Activated CD4-positive, alpha-beta memory T cell treated with anti-CD3 and anti-CD28 coated beads for 36 hours (primary cell): ENCODE measurements at regions not wholly inside any gene's neighbourhood (a gene's known extent, or its start where the extent isn't known, plus 50 kb on each side); places are given as distances from the start of the nearest gene placed in this dataset.

ENCODE experiments used
- CTCF ChIA-PET: fragments of 350-600 bp; sonication (Branson Sonifier 250); formaldehyde crosslinking; loops from one replicate; lab custom pipeline; 2021; ENCODE audit warnings: antibody characterized with exemption, inconsistent platforms; lab: Charles Lee
- POLR2A ChIA-PET: fragments of 350-600 bp; sonication (Branson Sonifier 250); formaldehyde crosslinking; loops from one replicate; lab custom pipeline; 2021; ENCODE audit warnings: antibody characterized with exemption; lab: Charles Lee
- DNase-seq: peaks from one replicate; pipeline ENCODE4 v3.0.0-alpha.2; 2020
- H3K27ac Mint-ChIP-seq: one replicate; pipeline ENCODE4 v1.8.0; 2021; ENCODE audit warnings: mixed read lengths
- H3K27me3 Mint-ChIP-seq: one replicate; pipeline ENCODE4 v1.8.0; 2021; ENCODE audit warnings: mixed read lengths
- H3K36me3 Mint-ChIP-seq: one replicate; pipeline ENCODE4 v1.8.0; 2021; ENCODE audit warnings: mixed read lengths
- H3K4me1 Mint-ChIP-seq: one replicate; pipeline ENCODE4 v1.8.0; 2021; ENCODE audit warnings: low read depth, mixed read lengths
- H3K4me3 Mint-ChIP-seq: one replicate; pipeline ENCODE4 v1.8.0; 2021; ENCODE audit warnings: mild to moderate bottlenecking, mixed read lengths
- H3K9me3 Mint-ChIP-seq: one replicate; pipeline ENCODE4 v1.8.0; 2021; ENCODE audit warnings: mixed read lengths
- intact Hi-C: fragments of 100-400 bp; cut with micrococcal nuclease; formaldehyde crosslinking; loops from one replicate; pipeline ENCODE4 v1.15.1; 2023

DNA sequence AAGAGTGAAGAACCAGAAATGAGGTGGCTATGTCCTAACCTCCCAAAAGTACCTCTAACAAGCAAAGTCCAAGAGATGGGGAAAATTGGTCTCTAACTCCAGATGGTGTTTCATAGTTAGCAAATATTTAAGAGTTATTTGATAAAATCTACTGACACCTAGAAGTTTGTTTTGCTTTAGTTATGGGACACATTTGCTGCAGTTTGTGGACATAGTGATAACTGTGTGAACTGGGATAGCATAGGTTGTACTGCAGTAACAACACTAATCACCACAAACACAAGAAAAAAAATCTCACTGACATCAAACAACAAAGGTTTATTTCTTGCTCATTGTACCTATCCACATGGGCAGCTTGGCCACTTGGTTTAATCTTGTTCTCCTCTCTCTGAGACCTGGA is 965.0 kb upstream of the SPRY2 start:
- ChIA-PET CTCF (no interaction called here), POLR2A (no interaction called here)
- DNase-seq = no peak
- Mint-ChIP-seq H3K27me3 (no peaks in the 10 kb centered on the region), H3K36me3 (no peaks in the 10 kb centered on the region), H3K4me3 (no peak overlapping the region), H3K9me3 (no peaks in the 10 kb centered on the region), H3K4me1 (no peaks in the 10 kb centered on the region), H3K27ac (no peak overlapping the region)
- intact Hi-C loops = no loop called here

DNA sequence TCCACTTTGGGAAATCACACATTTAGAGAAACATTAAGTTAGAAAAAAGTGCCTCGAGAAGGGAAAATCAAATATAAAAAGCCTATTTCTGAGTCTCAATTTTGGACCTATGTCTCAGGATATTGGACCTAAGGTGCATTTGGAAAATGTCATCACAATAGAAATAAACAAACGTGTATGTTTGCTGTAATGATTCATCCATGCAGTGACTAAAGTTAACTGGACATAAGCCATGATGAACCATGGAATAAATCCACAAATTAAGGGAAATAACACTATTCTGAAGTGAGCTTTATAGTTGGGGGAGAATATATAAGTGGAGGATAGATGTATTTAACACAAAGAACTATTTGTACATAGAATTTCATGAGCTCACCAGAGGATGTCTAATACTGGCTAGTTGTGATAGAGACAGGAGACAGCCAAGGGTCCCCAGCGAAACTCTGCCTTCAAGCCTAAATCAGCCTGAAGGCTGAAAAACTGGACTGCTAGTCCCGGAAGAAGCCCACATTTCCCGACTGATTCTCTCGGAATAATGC is 963.3 kb upstream of the SPRY2 start:
- DNase-seq = no peak
- POLR2A ChIA-PET = no interaction called here
- Mint-ChIP-seq H3K27me3 (no peaks in the 10 kb centered on the region), H3K9me3 (no peaks in the 10 kb centered on the region), H3K36me3 (no peaks in the 10 kb centered on the region), H3K4me1 (no peaks in the 10 kb centered on the region), H3K27ac (no peak overlapping the region), H3K4me3 (no peak overlapping the region)
- CTCF ChIA-PET = no interaction called here
- intact Hi-C loops = no loop called here

DNA sequence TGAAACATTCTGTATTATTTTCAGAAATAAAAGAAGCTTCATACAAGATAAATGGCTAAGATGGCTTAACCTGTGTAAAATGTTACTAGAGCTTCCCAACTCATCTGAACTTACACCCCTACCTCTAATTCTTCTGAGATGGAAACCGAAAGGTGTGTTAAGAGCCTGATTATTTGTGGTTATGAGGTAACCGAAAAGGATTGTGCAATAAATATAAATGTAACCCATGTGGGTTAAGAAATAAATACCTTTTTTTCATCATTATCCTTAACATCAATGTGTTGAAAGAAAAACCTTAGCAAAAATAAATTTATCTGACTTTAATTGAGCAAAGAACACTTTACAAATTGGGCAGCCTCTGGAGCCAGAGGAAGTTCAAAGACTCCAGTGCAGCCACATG is 961.8 kb upstream of the SPRY2 start:
- H3K27ac Mint-ChIP-seq = no peak overlapping the region
- intact Hi-C loops = no loop called here
- no peaks in the 10 kb centered on the region for H3K4me1 Mint-ChIP-seq
- H3K27me3 Mint-ChIP-seq = no peaks in the 10 kb centered on the region
- no peak overlapping the region for H3K4me3 Mint-ChIP-seq
- no peaks in the 10 kb centered on the region for H3K9me3 Mint-ChIP-seq
- H3K36me3 Mint-ChIP-seq = no peaks in the 10 kb centered on the region
- POLR2A ChIA-PET = no interaction called here
- CTCF ChIA-PET = no interaction called here
- DNase-seq = no peak

DNA sequence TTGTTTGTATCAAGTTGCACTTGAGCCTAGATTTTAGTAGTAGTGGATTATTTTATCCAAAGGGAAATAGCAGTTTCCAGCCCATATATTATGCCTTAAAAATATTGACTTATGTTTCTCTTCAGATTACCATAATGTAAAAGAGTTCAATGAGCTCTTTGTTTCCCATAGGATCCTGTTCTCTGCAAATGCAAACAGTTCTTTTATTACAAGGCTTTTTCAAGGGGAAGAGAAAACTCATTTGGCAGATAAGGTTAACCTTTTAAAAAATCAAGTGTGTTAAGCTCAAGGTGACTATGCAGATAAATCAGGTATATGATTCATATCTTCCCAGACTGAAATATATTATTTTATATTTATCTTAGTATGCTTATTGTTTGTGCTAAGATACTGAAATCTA is 961.2 kb upstream of the SPRY2 start:
- no peak overlapping the region for H3K4me3 Mint-ChIP-seq
- intact Hi-C loops = no loop called here
- no peaks in the 10 kb centered on the region for H3K9me3 Mint-ChIP-seq
- no peak overlapping the region for H3K27ac Mint-ChIP-seq
- no peaks in the 10 kb centered on the region for H3K36me3 Mint-ChIP-seq
- no peak for DNase-seq
- CTCF ChIA-PET = no interaction called here
- no peaks in the 10 kb centered on the region for H3K4me1 Mint-ChIP-seq
- no peaks in the 10 kb centered on the region for H3K27me3 Mint-ChIP-seq
- POLR2A ChIA-PET = no interaction called here

DNA sequence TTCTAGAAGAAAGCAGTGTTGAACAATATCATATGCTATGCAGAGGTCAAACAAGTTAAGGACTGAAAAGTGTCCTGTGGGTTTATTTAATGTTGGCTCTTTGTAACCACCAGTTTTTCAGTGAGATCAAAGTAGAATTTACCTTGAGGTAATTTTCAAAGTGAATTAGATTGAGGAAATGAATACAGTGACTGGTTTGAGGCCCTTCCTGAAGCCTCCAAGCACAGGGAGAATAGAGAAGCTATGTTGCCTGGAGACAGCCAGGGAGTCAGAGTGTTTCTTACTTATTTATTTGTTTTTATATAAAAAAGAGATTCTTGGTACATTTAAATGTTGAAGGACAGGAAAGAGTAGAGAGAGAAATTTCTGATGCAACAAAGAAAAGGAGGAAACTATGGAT is 954.3 kb upstream of the SPRY2 start:
- no peak for DNase-seq
- Mint-ChIP-seq H3K27ac (no peak overlapping the region), H3K27me3 (no peaks in the 10 kb centered on the region), H3K4me3 (no peak overlapping the region), H3K9me3 (peaks cover 4% of the 10 kb centered on the region), H3K4me1 (no peaks in the 10 kb centered on the region), H3K36me3 (no peaks in the 10 kb centered on the region)
- ChIA-PET CTCF (no interaction called here), POLR2A (no interaction called here)
- intact Hi-C loops = loop anchor here (5.0 kb wide), 1 partner anchor 547 kb away; no protein-coding TSS in a partner anchor

DNA sequence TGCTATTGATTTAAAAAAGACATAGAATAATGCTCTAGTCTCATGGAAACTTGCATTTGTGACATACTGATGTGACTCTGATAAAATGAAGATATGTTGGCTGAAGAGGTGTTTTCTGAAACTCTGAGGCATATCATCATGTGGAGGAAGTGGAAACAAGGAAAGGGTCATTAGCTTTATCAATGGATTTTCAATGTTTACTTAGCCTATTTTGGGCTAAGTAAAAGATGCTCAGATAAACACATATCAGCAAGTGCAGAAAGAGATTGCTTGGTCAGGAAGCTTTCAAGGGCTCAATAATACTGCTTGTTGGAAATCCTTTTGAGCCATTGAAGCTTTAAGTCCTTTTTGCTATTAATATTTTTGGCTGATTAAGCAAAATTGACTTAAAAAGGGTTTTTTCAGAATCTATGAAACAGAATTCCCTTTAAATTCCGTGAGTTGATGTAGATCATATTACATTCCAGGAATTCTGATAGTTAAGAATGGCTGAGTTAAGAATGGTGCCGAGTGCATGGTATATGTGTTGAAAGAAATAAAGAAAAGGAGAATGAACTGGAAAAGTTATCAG is 952.8 kb upstream of the SPRY2 start:
- CTCF ChIA-PET = no interaction called here
- H3K27me3 Mint-ChIP-seq = no peaks in the 10 kb centered on the region
- H3K9me3 Mint-ChIP-seq = peaks cover 4% of the 10 kb centered on the region
- H3K4me3 Mint-ChIP-seq = no peak overlapping the region
- H3K4me1 Mint-ChIP-seq = no peaks in the 10 kb centered on the region
- H3K27ac Mint-ChIP-seq = no peak overlapping the region
- intact Hi-C loops = no loop called here
- DNase-seq = no peak
- POLR2A ChIA-PET = no interaction called here
- H3K36me3 Mint-ChIP-seq = no peaks in the 10 kb centered on the region

DNA sequence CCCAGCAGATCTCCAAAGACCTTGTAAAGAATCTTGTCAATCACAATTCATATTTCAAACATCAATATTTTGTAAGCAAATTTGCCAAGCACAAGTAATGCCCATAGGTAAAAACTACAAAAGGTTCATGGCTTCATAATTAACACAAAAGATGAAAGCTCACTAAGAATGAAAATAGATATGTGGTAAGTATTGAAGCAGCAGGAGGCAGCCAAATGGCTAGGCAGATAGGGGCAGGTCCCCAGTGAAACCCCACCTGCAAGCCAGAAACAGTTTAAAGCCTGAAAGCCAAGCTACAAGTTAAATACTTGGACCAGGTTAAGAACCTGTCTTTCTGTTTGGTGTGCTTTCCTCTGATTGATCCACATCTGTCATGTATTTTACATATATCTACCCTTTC is 942.6 kb upstream of the SPRY2 start:
- H3K36me3 Mint-ChIP-seq = no peaks in the 10 kb centered on the region
- intact Hi-C loops = no loop called here
- H3K4me3 Mint-ChIP-seq = no peak overlapping the region
- no peaks in the 10 kb centered on the region for H3K4me1 Mint-ChIP-seq
- H3K27ac Mint-ChIP-seq = no peak overlapping the region
- CTCF ChIA-PET = no interaction called here
- no peak for DNase-seq
- no peaks in the 10 kb centered on the region for H3K27me3 Mint-ChIP-seq
- H3K9me3 Mint-ChIP-seq = peaks cover 15% of the 10 kb centered on the region
- POLR2A ChIA-PET = no interaction called here

DNA sequence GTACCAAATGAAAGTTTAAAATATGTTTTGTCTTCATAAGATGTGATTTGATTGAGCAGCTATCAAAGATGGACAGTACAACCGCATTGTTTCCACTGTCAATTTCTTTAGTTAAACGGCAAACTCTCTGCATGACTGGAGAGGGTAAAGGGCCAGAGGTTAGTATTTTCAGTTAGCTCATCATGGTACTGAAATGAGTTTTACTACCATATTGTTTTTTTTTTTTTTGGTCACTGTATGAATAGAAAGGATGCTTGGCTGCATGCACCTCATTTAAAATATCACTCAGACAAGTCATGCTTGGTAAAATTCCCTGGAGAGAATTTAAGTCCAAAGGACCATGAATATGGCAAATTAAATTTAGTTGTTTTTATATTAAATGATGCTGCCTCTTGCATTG is 942.1 kb upstream of the SPRY2 start:
- Mint-ChIP-seq H3K36me3 (no peaks in the 10 kb centered on the region), H3K27me3 (no peaks in the 10 kb centered on the region), H3K9me3 (peaks cover 16% of the 10 kb centered on the region), H3K27ac (no peak overlapping the region), H3K4me3 (no peak overlapping the region), H3K4me1 (no peaks in the 10 kb centered on the region)
- ChIA-PET POLR2A (no interaction called here), CTCF (no interaction called here)
- DNase-seq = no peak
- intact Hi-C loops = no loop called here

DNA sequence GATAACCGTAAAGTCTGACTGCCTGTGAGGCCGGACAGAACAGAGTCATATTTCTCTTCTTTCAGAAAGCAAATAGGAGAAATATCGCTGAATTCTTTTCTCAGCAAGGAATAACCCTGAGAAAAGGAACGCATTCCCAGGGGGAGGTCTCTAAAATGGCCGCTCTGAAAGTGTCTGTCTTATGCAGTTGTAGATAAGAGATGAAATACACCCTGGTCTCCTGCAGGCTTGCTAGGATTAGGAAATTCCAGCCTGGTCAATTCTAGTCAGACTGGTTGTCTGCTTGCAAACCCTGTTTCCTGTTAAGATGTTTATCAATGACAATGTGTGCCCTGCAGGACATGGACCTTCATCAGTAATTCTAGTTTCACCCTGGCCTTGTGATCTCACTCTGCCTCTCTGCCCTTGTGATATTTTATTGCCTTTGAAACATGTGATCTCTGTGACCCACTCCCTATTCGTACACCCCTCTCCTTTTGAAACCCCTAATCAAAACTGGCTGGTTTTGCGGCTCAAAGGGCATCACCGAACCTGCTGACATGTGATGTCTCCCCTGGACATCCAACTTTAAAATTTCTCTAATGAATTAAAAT is 934.8 kb upstream of the SPRY2 start:
- H3K4me3 Mint-ChIP-seq = no peak overlapping the region
- intact Hi-C loops = no loop called here
- no peaks in the 10 kb centered on the region for H3K4me1 Mint-ChIP-seq
- CTCF ChIA-PET = no interaction called here
- no peak for DNase-seq
- no peaks in the 10 kb centered on the region for H3K36me3 Mint-ChIP-seq
- H3K27ac Mint-ChIP-seq = no peak overlapping the region
- POLR2A ChIA-PET = no interaction called here
- no peaks in the 10 kb centered on the region for H3K27me3 Mint-ChIP-seq
- peaks cover 32% of the 10 kb centered on the region for H3K9me3 Mint-ChIP-seq

DNA sequence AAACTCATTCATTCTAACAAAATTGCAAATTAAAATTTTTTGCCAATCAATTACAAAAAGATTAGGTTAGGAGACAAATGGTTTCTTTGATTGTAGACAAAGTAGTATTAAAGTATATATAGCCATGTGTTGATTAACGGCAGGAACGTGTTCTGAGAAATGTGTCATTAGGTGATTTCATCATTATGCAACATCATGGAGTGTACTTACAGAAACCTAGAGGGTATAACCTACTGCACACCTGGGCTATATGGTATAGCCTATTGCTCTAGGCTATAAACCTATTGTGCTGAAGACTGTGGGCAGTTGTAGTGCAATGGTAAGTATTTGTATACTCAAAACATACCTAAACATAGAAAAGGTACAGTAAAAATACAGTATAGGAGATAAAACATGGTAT is 906.8 kb upstream of the SPRY2 start:
- H3K27me3 Mint-ChIP-seq = no peaks in the 10 kb centered on the region
- no peaks in the 10 kb centered on the region for H3K36me3 Mint-ChIP-seq
- no peaks in the 10 kb centered on the region for H3K4me1 Mint-ChIP-seq
- H3K4me3 Mint-ChIP-seq = no peak overlapping the region
- CTCF ChIA-PET = no interaction called here
- no peak overlapping the region for H3K27ac Mint-ChIP-seq
- H3K9me3 Mint-ChIP-seq = peaks cover 7% of the 10 kb centered on the region
- intact Hi-C loops = no loop called here
- DNase-seq = no peak
- POLR2A ChIA-PET = no interaction called here

DNA sequence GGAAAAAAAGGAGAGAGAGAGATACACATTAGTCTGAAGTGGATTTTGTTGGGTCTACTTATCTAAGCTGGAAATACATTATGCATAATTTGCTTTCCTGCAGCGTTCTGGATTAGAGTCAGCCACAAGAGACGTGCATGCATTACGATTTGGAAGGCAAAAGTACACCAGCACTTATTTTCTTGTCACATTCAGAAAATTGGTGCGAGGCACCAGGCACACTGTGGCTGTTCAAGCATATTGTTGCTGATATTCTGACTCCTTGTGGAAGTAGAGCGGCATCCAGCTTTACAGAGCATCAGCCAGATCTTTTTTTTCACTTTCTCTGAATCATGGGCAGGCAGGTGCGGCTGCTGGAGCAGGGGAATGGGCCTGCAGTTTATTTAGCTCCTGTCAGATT is 905.6 kb upstream of the SPRY2 start:
- no peaks in the 10 kb centered on the region for H3K4me1 Mint-ChIP-seq
- peaks cover 7% of the 10 kb centered on the region for H3K9me3 Mint-ChIP-seq
- CTCF ChIA-PET = no interaction called here
- no peaks in the 10 kb centered on the region for H3K36me3 Mint-ChIP-seq
- DNase-seq = no peak
- no peak overlapping the region for H3K27ac Mint-ChIP-seq
- no peak overlapping the region for H3K4me3 Mint-ChIP-seq
- POLR2A ChIA-PET = no interaction called here
- intact Hi-C loops = no loop called here
- H3K27me3 Mint-ChIP-seq = no peaks in the 10 kb centered on the region

DNA sequence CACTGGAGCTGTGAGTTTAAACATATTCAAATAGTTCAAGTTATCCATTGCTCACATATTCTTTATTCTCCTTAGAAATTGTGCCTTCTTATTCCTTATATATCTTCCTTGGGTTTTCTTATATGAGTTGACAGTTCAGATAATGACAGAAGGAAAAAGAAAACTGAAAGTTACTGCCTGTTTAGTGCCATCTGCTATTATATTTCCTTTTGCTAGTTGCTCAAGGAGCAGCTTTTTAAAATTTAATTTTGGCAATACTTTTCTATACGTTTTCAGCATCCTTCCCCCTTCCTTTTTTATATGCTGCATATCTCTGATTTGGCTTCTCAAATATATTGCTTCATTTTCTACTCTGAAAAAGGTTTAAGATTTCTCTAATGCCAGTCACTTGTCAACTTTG is 903.1 kb upstream of the SPRY2 start:
- Mint-ChIP-seq H3K36me3 (no peaks in the 10 kb centered on the region), H3K27ac (no peak overlapping the region), H3K9me3 (peaks cover 4% of the 10 kb centered on the region), H3K4me3 (no peak overlapping the region), H3K27me3 (no peaks in the 10 kb centered on the region), H3K4me1 (no peaks in the 10 kb centered on the region)
- intact Hi-C loops = no loop called here
- ChIA-PET CTCF (no interaction called here), POLR2A (no interaction called here)
- DNase-seq = no peak

DNA sequence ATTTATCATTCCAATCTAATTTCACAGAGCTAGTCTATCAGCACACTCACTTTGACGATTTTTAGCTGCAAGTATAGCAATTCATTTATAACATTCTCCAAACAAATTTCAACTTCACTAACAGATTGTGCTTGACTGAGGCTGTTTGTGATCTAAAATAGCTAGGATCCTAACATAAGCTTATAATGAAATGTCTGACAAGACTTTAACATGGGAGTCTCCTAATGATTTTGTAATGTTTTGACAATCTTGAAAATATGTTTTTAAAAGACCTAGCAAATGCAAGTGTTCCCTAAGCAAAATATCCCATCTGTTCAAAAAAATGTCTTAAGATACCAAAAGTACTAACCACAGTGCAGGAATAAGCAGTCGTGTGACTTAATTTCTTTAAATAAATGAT is 889.5 kb upstream of the SPRY2 start:
- no peaks in the 10 kb centered on the region for H3K36me3 Mint-ChIP-seq
- CTCF ChIA-PET = no interaction called here
- intact Hi-C loops = no loop called here
- DNase-seq = no peak
- H3K27me3 Mint-ChIP-seq = no peaks in the 10 kb centered on the region
- no peak overlapping the region for H3K4me3 Mint-ChIP-seq
- no peaks in the 10 kb centered on the region for H3K4me1 Mint-ChIP-seq
- H3K27ac Mint-ChIP-seq = no peak overlapping the region
- peaks cover 7% of the 10 kb centered on the region for H3K9me3 Mint-ChIP-seq
- POLR2A ChIA-PET = no interaction called here
